Neural cell (in vitro differentiated cells): ENCODE measurements at regions not wholly inside any gene's neighbourhood (a gene's known extent, or its start where the extent isn't known, plus 50 kb on each side); places are given as distances from the start of the nearest gene placed in this dataset.

Source experiments
- EP300 ChIP-seq: fragments of 450-650 bp; conservative IDR thresholded peaks from 2 replicates; pipeline ENCODE4 v1.6.1; 2014; ENCODE audit warnings: antibody characterized with exemption, mild to moderate bottlenecking, moderate library complexity; ENCODE audit not compliant: poor library complexity, severe bottlenecking
- POLR2AphosphoS5 ChIP-seq: IDR thresholded peaks from 2 replicates; pipeline ENCODE4 v1.6.1; 2012
- RAD21 ChIP-seq: fragments of 450-650 bp; conservative IDR thresholded peaks from 2 replicates; pipeline ENCODE4 v1.6.1; 2014; ENCODE audit warnings: antibody characterized with exemption, mild to moderate bottlenecking, moderate library complexity
- SMC3 ChIP-seq: fragments of 450-650 bp; conservative IDR thresholded peaks from 2 replicates; pipeline ENCODE4 v1.6.1; 2014; ENCODE audit warnings: antibody characterized with exemption, mild to moderate bottlenecking, moderate library complexity; ENCODE audit not compliant: poor library complexity
- TF ChIP-seq, protein P1 (sequence below): fragments of 450-650 bp; IDR thresholded peaks from 2 replicates; pipeline ENCODE4 v1.5.1; 2014; ENCODE audit warnings: antibody characterized with exemption, mild to moderate bottlenecking, moderate library complexity; ENCODE audit not compliant: poor library complexity, severe bottlenecking

DNA sequence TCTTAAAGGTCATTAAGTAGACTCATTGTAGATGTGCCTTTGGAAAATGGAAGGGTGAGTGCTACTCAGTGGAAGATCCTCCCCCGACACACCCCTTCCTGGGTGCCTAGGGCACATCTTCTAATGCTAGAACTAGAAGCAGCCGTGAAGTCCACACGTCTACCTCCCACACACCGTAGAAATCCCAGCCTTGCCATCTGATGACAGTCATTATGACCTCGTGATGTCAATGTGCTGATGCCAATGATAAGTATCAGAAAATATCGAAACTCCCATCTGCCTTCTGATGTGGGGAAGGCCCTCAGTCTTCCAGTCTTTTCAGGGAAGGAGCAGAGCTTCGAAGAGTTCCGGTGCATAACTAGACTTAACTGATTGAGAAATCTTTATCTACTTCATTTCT, 282.1 kb upstream of the ROPN1 start:
- TF ChIP-seq POLR2AphosphoS5 = no peak
- TF ChIP-seq, protein P1, sequence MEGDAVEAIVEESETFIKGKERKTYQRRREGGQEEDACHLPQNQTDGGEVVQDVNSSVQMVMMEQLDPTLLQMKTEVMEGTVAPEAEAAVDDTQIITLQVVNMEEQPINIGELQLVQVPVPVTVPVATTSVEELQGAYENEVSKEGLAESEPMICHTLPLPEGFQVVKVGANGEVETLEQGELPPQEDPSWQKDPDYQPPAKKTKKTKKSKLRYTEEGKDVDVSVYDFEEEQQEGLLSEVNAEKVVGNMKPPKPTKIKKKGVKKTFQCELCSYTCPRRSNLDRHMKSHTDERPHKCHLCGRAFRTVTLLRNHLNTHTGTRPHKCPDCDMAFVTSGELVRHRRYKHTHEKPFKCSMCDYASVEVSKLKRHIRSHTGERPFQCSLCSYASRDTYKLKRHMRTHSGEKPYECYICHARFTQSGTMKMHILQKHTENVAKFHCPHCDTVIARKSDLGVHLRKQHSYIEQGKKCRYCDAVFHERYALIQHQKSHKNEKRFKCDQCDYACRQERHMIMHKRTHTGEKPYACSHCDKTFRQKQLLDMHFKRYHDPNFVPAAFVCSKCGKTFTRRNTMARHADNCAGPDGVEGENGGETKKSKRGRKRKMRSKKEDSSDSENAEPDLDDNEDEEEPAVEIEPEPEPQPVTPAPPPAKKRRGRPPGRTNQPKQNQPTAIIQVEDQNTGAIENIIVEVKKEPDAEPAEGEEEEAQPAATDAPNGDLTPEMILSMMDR = no peak
- TF ChIP-seq EP300 = no peak
- TF ChIP-seq RAD21 = no peak
- no peak for TF ChIP-seq SMC3
